Nephron (organoid): ENCODE measurements at regions not wholly inside any gene's neighbourhood (a gene's known extent, or its start where the extent isn't known, plus 50 kb on each side); places are given as distances from the start of the nearest gene placed in this dataset.

Experiments used
- H3K27ac Mint-ChIP-seq, 3 experiments: 2 replicates each; pipeline ENCODE4 v1.8.0; 2020; ENCODE audit warnings: mixed read lengths in 3 of 3, mild to moderate bottlenecking in 2 of 3, moderate library complexity in 1 of 3
- H3K27me3 Mint-ChIP-seq: 2 replicates; pipeline ENCODE4 v1.8.0; 2021; ENCODE audit warnings: low read depth, mild to moderate bottlenecking, moderate library complexity, mixed read lengths
- H3K36me3 Mint-ChIP-seq: 2 replicates; pipeline ENCODE4 v1.8.0; 2020; ENCODE audit warnings: low read depth, mixed read lengths
- H3K4me1 Mint-ChIP-seq: 2 replicates; pipeline ENCODE4 v1.8.0; 2020; ENCODE audit warnings: mixed read lengths
- H3K4me3 Mint-ChIP-seq, 3 experiments: 2 replicates each; pipeline ENCODE4 v1.8.0; 2020; ENCODE audit warnings: mild to moderate bottlenecking in 3 of 3, mixed read lengths in 3 of 3, moderate library complexity in 2 of 3
- H3K9me3 Mint-ChIP-seq: 2 replicates; pipeline ENCODE4 v1.8.0; 2020; ENCODE audit warnings: mixed read lengths
- CTCF ChIP-seq, 3 experiments: fragments of 200-600 bp; sonication (generic); IDR thresholded peaks; one replicate each; pipeline ENCODE4 v1.5.0; 2021; ENCODE audit warnings: antibody characterized with exemption in 3 of 3; ENCODE audit not compliant: unreplicated experiment in 3 of 3

- Mint-ChIP-seq H3K4me3 (no peak overlapping the region), H3K27ac (peak overlapping the region; percentile 13 to 60 (median 51)), H3K9me3 (peaks cover 4% of the 10 kb centered on the region), H3K27me3 (no peaks in the 10 kb centered on the region), H3K36me3 (no peaks in the 10 kb centered on the region), H3K4me1 (peaks cover 14% of the 10 kb centered on the region)
- TF ChIP-seq CTCF (IDR thresholded peaks at IDR 0.05; ENCODE audit: unreplicated experiment in 3 of 3): no peak
Observed at GRCh38 chr6:130575557-130575956, 209.7 kb downstream of the TMEM200A start.

GRCh38 chr6:130575971-130576370, 210.2 kb downstream of the TMEM200A start:
- Mint-ChIP-seq H3K9me3 (no peaks in the 10 kb centered on the region), H3K36me3 (no peaks in the 10 kb centered on the region), H3K4me1 (peaks cover 14% of the 10 kb centered on the region), H3K4me3 (no peak overlapping the region), H3K27ac (peak overlapping the region; percentile 13 to 60 (median 51)), H3K27me3 (no peaks in the 10 kb centered on the region)
- no peak for TF ChIP-seq CTCF (IDR thresholded peaks at IDR 0.05; ENCODE audit: unreplicated experiment in 3 of 3)

- TF ChIP-seq CTCF (IDR thresholded peaks at IDR 0.05; ENCODE audit: unreplicated experiment in 3 of 3): no peak
- Mint-ChIP-seq H3K4me1 (peaks cover 14% of the 10 kb centered on the region), H3K27ac (peak overlapping the region in 1 of 3 experiments; percentile 87)
Observed at GRCh38 chr6:130577178-130577919, 211.5 kb downstream of the TMEM200A start.

GRCh38 chr6:130578713-130579112, 212.9 kb downstream of the TMEM200A start:
- Mint-ChIP-seq H3K4me3 (no peak overlapping the region), H3K36me3 (no peaks in the 10 kb centered on the region)

More at GRCh38 chr6:130577178-130577919, 211.5 kb downstream of the TMEM200A start:
- no peaks in the 10 kb centered on the region for H3K36me3 Mint-ChIP-seq
- H3K9me3 Mint-ChIP-seq: no peaks in the 10 kb centered on the region
- H3K4me3 Mint-ChIP-seq: no peak overlapping the region
- no peaks in the 10 kb centered on the region for H3K27me3 Mint-ChIP-seq

GRCh38 chr6:130583268-130583667, 217.5 kb downstream of the TMEM200A start:
- no peak for TF ChIP-seq CTCF (IDR thresholded peaks at IDR 0.05; ENCODE audit: unreplicated experiment in 3 of 3)
- Mint-ChIP-seq H3K36me3 (no peaks in the 10 kb centered on the region), H3K4me3 (no peak overlapping the region), H3K27me3 (no peaks in the 10 kb centered on the region), H3K9me3 (no peaks in the 10 kb centered on the region), H3K4me1 (no peaks in the 10 kb centered on the region), H3K27ac (no peak overlapping the region)

More at GRCh38 chr6:130578713-130579112, 212.9 kb downstream of the TMEM200A start:
- no peak overlapping the region for H3K27ac Mint-ChIP-seq
- H3K4me1 Mint-ChIP-seq: peaks cover 14% of the 10 kb centered on the region
- H3K9me3 Mint-ChIP-seq: no peaks in the 10 kb centered on the region
- no peak for TF ChIP-seq CTCF (IDR thresholded peaks at IDR 0.05; ENCODE audit: unreplicated experiment in 3 of 3)
- H3K27me3 Mint-ChIP-seq: no peaks in the 10 kb centered on the region

GRCh38 chr6:130585587-130585986, 219.8 kb downstream of the TMEM200A start:
- Mint-ChIP-seq H3K27me3 (no peaks in the 10 kb centered on the region), H3K27ac (no peak overlapping the region), H3K4me1 (no peaks in the 10 kb centered on the region), H3K9me3 (no peaks in the 10 kb centered on the region), H3K4me3 (no peak overlapping the region), H3K36me3 (no peaks in the 10 kb centered on the region)
- TF ChIP-seq CTCF (IDR thresholded peaks at IDR 0.05; ENCODE audit: unreplicated experiment in 3 of 3): no peak
